GM18519 (cell line): ENCODE measurements at regions not wholly inside any gene's neighbourhood (a gene's known extent, or its start where the extent isn't known, plus 50 kb on each side); places are given as distances from the start of the nearest gene placed in this dataset.

ENCODE experiments used
- ATAC-seq: cut with Tn5 transposase; IDR thresholded peaks from one replicate; pipeline ENCODE4 v1.9.1; 2021; ENCODE audit warnings: mild to moderate bottlenecking, moderate library complexity; ENCODE audit not compliant: unreplicated experiment, low FRiP score

DNA sequence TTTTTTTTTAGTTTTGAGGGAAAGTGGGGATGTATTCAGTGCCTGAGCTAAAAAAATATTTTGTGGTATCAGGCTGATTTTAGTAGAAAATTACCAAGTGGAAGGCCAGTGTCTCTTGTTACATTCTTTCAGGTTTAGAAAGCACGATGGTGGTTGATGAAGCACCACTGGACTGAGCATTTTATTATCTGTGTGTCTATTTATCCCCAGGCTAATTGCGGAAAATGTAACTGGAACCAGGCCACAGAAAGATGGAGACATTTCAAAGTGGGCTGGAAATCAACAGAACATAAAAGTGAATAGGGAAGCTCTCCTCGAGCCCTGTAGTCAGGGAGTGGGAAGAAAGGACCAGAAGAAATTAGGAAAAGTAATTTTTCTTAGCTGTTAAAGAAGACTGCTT, 261.0 kb downstream of the STK31 start:
- no peak for ATAC-seq

DNA sequence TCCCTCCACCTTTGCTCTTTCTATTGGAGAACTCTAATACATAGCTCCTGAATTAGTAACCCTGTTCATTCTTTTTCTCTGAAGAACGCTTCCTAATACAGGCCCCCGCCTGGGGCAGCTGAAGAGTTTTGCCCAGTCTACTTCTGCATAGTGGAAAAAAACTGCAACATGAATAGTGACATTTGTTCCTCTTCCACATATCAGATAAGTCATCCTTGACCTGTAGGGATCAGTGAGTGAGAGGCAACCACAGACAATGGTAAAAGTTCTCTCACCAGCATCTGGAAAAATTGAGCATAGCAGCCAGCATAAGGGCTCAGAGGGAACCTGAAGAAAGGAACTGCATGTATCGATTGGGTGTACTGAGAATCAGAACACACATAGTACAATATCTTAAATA, 262.0 kb downstream of the STK31 start:
- ATAC-seq: no peak

DNA sequence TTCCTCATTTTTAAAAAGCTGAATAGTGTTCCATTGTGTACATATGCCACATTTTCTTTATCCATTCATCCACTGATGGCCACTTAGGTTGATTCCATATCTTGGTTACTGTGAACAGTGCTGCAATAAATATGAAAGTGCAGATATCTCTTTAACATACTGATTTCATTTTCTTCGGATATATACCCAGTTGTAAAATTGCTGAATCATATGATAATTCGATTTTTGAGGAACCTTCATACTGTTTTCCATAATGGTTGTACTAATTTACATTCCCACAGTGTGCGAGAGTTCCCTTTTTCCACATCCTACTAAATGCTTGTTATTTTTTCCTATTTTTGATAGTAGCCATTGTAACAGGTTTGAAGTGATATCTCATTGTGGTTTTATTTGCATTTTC, 263.2 kb downstream of the STK31 start:
- no peak for ATAC-seq

DNA sequence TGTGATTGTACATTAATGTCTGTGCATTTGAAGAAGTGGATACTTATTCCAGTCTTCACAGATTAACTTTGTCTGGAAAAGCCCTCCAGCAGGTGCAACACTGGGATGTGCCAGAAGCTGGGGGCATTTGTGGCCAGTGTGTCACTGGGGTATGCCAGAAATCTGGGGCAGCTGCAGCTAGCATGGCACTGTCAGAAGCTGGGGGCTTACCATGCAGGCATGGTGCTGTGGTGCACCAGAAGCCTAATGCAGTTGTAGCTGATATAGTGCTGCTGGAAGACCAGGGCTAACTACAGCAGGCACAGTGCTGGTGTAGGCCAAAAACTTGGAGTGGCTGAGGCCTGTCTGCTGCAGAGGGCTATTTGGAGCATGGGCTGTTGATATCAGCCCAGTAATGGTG, 270.1 kb downstream of the STK31 start:
- no peak for ATAC-seq

DNA sequence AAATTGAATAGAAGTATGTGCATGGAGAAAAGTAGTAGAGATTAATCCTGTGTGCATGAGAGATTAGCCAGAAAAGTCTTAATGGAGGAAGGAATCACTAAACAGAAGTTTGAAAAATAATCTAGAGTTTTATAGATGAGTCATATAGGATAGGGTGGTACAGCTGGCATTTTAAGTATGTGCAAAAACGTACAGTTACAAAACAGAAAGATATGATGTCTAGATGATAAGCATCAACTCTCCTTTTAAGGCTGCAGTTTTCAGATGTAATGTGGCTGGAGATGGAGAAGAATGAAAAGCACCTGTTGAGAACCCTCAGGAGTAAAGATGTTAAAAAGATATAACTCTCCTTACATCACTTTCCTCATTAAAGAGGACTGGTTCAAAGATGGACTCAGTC, 271.3 kb downstream of the STK31 start:
- no peak for ATAC-seq

DNA sequence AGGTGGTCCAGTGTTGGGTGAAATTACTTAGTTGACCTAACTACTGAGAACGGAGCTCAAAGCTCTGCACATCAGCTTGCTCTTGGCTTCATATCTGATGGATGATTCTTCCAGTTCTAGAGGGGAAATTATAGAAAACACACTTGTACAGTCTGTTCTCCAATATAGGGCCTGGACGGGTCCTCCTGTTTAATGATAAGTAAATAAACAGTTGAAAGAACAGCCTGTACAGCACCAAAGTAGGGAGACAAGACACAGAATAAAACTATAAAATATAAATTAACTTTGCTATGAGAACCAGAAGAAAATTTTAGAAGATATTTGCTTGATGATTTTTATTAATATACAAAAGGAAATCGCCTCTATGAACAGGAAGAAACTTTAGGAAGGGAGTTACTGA, 271.7 kb downstream of the STK31 start:
- no peak for ATAC-seq

DNA sequence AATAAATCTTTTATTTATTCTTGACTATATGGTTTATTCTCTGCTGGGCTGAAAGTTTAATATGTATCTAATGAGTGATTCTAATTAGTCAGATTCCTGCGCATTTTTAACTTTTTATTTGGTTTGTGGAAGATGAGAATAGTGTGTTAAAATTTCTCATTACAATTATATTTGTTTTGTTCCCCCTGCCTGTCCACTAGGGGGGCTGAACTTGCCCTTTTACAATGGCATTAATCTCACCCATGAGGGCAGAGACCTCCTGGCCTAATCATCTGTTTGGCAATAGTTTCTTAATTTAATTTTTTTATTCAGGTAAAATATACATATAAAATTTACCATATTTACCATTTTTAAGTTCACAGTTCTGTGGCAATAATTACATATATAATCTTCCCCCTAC, 278.5 kb upstream of the NPY start:
- ATAC-seq: no peak

DNA sequence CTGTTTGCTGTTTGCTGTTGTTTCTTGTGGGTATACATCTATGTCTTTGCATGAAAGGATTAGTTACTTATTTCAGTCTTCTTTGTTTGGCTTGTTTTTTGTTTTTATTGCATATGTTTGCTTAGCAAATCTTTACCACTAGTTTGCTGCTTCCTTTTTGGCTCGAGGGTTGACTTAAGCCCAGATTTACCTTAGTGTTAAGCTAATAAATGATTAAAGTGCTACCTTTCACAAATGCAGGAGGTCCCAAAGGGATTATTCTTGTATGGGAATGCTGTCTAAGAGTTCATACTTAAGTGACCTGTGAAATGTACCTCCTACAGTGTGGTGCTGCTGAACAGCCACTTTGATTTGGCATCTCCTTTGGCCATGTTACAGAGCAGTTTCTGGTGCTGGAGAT, 273.5 kb upstream of the NPY start:
- ATAC-seq: no peak

DNA sequence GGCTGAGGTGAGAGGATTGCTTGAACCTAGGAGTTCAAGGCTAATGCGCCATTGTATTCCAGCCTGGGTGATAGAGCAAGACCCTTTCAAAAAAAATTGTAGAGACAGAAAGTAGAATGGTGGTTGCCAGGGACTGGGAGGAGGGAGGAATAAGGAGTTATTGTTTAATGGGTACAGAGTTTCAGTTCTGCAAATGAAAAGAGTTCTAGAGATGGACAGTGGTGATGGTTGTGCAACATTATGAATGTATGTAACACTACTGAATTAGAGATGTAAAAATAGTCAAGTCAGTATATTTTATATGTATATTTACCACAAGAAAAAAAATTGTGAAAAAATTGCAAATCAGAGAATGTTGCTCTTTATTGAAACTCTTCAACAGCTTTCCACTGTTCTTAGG, 266.5 kb upstream of the NPY start:
- ATAC-seq: no peak

DNA sequence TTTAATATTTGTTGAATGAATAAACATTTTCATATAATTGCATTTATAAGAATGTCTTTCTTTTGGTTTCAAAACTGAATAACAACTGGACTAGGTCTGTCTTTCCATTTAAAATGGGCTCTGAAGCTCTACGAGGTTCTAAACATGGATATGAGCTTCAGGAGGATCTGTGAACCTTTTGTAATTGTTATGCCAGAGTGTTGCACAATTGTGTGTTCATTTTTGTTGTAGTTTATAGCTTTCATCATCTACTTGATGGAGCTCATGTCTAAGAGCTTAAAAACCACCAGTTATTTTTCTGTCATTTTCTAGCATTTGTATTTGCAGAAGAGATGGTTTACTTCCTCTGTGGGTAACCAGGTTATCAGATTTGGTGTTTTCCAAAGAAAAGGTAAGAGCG, 265.7 kb upstream of the NPY start:
- ATAC-seq: no peak

DNA sequence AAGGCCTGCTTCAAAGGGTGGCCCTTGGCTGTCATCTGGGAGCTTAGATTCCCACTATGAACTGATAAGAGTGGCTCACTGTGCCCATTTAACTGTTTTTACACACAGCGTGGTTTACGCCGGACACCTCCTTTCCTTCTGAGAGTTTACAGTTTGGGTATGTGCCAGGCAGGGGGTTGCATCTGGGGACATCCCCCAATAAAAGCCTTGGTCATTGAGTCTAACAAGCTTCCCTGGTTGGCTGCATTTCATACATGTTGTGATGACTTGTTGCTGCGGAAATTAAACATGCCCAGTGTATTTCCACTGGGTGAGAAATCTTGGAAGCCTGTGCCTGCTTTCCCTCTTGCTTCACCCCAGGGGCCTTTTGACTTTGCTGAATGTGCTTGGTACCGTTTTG, 264.1 kb upstream of the NPY start:
- no peak for ATAC-seq

DNA sequence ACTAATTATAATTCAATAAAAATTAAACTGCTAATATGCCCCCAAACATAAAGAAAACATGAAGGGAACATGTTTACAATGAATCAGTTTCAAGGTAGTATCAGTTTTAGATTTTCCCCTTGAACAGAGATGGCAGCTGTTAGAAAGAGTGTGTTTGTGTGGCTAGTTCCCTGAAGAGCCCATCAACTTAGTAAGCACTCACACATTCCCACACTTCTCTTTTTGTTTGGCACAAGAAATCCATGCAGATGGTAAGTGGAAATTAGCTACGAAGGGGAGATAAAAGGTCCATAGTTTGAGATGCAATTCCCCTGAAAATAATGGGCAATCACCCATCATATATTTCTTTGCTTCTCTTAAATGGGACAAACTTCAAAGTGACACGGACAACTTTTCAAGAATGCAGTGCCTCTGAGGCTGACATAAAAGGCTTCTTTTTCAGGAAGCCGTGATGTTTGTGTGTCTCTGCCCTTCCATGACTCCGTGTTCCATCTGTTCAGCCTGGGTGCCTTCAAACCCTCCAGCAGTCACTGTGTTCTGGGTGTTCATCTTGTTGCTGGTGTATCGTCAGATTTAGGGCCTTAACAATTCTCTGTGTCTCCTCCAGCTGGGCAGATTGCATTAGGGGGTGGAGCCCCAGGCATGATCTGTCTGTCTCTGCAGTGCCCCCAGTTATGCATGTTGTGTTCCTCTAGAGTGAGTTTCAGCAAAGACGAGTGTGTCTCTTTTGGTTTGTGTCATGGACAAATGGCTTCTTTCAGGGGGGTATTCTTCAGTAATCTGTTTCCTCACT, 259.5 kb upstream of the NPY start:
- ATAC-seq: no peak

DNA sequence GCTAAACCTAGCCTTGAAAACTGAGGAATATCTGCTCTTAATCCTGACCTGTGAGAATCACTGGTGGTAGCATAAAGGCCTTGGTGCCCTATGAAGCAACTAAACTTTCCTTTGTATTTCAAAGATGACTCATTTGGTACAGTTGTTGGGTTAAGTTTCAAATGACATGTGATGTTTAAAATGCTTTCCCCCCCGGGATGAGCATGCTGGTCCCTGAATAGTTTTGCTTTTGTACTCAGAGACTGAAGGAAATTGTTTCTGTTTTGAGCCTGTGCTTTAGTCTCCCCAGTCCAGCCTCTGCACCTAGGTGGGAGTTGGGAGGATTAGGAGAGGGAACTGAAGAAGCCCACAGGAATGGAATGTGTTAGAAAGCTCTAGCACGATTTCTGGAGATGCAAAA, 258.9 kb upstream of the NPY start:
- no peak for ATAC-seq

DNA sequence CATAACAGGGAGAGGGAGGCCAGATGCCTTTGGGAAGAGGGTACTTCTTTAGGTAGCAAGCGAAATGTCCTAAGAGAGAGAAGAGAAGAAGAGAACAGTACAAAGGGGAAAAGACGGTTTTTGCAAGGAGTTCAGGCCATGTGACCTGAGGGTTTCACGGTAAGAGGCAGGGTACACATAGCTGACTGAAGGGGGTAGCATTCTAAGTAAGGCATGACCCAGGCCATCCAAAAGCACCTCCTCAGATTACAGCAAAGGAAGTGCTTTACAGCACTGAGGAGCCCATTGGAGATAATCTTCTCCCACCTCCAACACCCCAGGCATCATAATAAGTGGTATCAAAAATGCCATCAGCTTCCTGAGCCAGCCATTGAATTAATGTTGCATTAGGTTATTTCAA, 258.2 kb upstream of the NPY start:
- ATAC-seq: no peak

DNA sequence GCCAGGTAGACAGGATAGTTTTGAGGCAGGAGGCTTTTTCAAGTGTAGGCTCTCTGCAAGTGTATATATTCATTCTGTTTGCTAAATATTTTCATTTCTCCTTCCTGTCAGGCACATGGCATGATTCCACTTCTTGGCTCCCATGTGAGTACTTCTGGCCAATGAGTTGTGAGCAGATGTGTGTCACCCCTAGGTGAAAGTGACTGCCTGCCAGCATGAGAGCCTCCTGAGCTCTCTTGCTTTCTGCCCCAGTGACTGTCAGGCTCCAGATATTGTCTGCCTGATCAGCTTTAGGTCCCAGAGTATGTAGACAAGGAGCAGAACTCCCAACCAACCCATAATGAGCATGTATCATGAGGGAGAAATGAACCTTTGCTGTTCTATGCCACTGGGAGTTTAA, 257.6 kb upstream of the NPY start:
- ATAC-seq: no peak

DNA sequence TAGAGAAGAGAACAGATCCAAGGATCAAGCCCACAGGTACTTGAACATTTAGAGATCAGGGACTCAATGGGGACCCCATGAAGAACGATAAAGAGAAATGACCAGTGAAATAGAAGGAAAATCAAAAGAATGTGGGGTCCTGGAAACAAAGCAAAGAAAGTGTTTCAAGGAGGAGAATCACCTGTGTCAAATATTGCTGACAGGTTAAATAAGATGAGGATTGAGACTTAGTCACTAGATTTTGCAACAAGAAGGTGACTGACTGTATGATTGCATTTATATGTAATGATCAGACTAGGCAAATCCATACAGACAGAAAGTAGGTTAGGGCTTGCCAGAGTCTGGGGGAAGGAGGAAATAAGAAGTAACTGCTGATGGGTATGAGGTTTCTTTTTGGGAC, 254.9 kb upstream of the NPY start:
- no peak for ATAC-seq

DNA sequence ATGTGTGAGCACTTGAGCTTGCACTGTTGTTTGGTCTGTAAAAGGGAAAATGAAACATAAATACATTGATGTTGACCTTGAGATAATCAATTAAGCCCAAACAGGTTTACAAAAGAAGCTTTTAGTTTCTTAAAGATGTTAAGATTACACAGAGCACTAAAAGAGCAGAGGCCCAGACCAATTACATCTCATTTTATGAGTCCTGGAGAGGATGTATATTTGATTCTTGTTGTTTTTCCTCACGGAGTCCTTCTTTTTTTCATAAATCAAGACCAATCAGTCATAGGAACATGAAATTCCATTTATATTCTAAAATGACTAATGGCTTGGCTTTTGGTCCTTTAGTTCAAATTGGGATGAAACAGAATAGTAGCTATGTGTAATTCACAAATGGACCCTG, 249.7 kb upstream of the NPY start:
- ATAC-seq: no peak

DNA sequence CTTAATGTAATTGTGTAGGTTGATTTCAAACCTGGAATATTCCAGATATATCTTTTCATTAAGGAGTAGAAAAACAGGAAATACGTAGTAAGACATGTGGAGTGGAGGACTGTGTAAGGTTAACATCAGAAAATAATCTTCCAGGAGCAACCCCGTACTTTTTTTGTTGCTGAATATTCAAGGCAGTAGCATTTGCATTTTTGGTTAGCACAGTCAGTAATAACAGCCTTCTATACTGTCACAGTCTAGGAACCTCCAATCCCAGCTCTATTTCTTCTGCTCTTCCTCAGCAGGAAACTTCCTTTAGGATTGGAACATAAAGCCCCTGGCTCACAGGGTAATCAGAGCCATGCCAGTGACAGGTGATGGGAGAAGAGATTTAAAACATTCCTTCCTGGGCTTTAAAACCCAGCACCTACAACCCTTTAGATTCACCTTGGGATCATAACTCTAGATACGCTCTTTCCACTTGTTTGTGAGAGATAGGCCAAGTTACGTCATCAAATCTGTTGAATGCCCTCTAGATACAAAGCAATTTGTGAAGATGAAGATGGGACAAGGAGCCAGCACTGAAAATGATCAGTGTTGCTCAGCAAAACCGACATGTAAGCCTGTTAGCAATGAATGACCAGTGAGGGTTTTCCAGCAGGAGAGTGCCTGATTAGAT, 248.5 kb upstream of the NPY start:
- ATAC-seq: no peak

DNA sequence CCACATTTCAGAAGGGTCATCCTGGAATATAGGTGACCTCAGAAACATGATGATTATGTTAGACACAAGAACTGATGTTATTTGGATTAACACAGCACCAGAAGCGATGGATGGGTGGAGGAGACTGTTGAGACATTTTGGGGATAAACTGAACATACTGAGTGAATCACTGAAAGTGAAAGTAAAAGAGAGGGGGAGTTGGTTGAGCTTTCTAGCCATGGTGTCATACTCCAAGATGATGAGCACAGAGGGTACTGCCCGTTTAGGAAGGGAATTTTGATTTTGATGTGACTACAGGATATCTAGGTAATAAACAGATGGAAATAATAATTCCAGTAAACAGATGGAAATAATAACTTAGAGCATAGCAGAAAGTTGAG, 248.0 kb upstream of the NPY start:
- ATAC-seq: no peak

DNA sequence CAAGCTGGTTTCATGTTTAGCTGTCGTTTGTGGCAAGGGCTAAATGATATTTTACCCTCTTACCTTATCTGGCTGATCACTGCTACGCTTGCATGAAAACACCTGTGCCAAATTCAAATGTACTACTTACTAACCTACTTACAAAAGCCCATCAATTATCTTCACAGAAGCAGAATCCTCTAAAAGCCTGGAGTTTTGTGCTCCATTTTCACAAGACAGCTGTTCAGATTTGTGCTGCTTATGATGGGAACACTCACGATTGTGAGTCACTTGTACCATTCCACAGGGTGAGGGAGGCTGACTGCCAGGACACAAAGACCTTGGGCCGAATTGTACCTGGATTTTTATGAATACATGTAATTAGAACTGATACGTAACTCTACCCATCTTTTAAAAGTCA, 245.0 kb upstream of the NPY start:
- no peak for ATAC-seq

DNA sequence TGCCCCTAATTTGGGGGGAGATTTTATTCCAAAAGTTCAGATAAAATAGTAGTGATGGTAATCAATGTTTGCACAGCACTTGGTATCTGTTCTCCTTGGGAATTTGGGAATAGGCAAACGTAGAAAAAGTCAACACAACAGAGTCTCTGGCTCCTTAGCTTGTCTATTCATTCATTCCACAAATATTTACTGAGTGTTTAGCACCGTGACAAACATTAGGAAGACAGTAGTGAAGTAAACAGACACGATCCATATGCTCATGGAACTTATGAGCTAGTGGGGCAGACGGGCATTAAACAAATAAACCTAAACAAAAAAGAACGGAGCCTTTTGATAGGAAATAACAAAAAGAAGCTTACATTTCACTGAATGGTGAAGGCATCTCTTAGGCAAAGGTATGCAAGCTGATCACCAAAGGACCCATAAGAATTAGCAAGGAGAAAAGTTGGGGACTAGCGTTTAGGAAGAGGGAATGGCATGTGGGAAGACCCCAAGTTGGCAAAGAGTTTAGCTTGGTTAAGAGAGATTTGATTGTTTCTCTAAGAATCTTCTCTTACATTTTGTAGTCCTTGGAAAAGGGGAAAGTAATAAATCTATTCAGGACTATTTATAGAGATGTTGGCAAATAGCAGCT, 243.9 kb upstream of the NPY start:
- ATAC-seq: no peak

DNA sequence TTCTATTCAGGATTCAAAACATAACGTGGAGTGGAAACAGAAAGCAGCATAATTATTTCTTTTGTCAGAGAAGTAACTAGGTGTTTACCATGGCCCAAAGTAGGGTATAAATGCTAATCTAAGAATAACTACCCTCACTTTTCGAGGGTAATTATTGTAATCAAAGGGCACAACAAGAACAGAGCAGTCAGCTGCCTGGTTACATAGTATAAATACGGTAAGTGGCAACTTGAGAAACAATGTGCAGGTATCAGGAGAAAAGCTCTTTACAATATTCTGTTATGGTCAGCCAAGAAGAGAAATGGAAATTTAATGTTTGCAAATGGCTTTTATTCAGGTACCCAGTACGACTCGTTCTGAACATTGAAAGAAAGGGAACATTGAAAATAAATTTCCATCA, 242.0 kb upstream of the NPY start:
- ATAC-seq: no peak
